Hepatocyte (in vitro differentiated cells): ENCODE measurements at regions not wholly inside any gene's neighbourhood (a gene's known extent, or its start where the extent isn't known, plus 50 kb on each side); places are given as distances from the start of the nearest gene placed in this dataset.

Experiments
- CTCF ChIP-seq: fragments of 200-600 bp; sonication (generic); IDR thresholded peaks from 2 replicates; pipeline ENCODE4 v1.5.1; 2016; ENCODE audit warnings: antibody characterized with exemption, mild to moderate bottlenecking; ENCODE audit not compliant: poor library complexity
- EZH2 ChIP-seq: fragments of 200-600 bp; sonication (generic); IDR thresholded peaks from 2 replicates; pipeline ENCODE4 v1.6.1; 2016; ENCODE audit warnings: antibody characterized with exemption, mild to moderate bottlenecking, borderline replicate concordance
- EZH2phosphoT487 ChIP-seq: fragments of 200-600 bp; sonication (generic); IDR thresholded peaks from one replicate; pipeline ENCODE4 v1.6.1; 2018; ENCODE audit warnings: antibody characterized with exemption, mild to moderate bottlenecking, low read depth, moderate library complexity; ENCODE audit not compliant: unreplicated experiment, severe bottlenecking

GRCh38 chr4:22312113-22312512, 203.8 kb downstream of the ADGRA3 start:
- no peak for TF ChIP-seq CTCF
- no peak for TF ChIP-seq EZH2
- TF ChIP-seq EZH2phosphoT487 = no peak
